ENCODE measurements at regions not wholly inside any gene's neighbourhood (a gene's known extent, or its start where the extent isn't known, plus 50 kb on each side); places are given as distances from the start of the nearest gene placed in this dataset.

DNA sequence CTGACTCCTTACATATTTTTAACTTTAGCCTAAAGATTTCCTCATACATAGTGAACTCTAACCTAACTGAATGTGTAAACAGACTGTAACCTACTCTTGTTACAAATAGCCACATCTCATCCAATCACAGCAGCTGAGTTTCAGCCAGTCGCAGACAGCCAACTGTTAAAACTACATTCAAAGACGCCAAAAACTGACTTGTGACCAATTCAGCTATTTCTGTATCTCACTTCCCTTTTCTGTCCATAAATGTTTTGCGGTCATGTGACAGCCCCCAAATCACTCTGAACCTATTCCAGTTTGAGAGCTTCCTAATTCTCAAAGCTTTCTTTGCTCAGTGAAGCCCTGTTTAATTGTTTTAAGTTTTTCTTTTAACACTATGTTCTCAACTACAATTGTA lies 2731.9 kb downstream of the ARAP2 start:
- no peak for TF ChIP-seq CTCF (IDR thresholded peaks at IDR 0.05; ENCODE audit: low read depth, low read length)
- no peak for DNase-seq (ENCODE audit: extremely low read depth, low read depth)

GRCh38 chr4:33518856-33519255 lies 2725.5 kb downstream of the ARAP2 start:
- DNase-seq (ENCODE audit: extremely low read depth, low read depth), result no peak
- TF ChIP-seq CTCF (IDR thresholded peaks at IDR 0.05; ENCODE audit: low read depth, low read length), result no peak

- no peak for TF ChIP-seq CTCF (IDR thresholded peaks at IDR 0.05; ENCODE audit: low read depth, low read length)
- no peak for DNase-seq (ENCODE audit: extremely low read depth, low read depth)
Measured at GRCh38 chr4:33532821-33533220, 2711.5 kb downstream of the ARAP2 start.

- no peak for DNase-seq (ENCODE audit: extremely low read depth, low read depth)
Measured at GRCh38 chr4:33536898-33537297, 2707.4 kb downstream of the ARAP2 start.

GRCh38 chr4:33537527-33537926 lies 2706.8 kb downstream of the ARAP2 start:
- no peak for DNase-seq (ENCODE audit: extremely low read depth, low read depth)
- TF ChIP-seq CTCF (IDR thresholded peaks at IDR 0.05; ENCODE audit: low read depth, low read length), result no peak

More at GRCh38 chr4:33536898-33537297, 2707.4 kb downstream of the ARAP2 start:
- TF ChIP-seq CTCF (IDR thresholded peaks at IDR 0.05; ENCODE audit: low read depth, low read length), result no peak

DNA sequence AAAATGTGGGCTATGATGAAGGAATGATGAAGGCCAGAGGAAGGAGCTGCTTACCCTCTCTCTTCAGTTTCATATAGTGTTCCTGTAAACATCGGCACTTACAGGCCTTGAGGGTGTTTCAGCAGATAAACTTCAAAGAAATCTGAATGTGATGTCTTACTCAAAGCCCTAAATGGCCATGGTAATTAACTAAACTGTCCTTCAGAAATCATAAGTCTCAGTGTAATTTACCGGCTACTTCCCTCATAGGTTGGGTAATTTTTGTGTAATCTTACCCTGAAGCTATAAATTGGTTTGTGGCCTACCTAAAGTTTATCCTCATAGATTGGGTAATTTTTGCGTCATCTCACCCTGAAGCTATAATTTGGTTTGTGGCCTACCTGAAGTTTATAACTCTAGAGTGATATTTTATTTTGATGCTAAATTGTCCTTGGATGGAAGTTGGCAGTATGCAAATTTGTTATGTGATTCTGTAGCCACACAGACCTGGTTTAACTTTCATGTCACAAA lies 2700.3 kb downstream of the ARAP2 start:
- no peak for TF ChIP-seq CTCF (IDR thresholded peaks at IDR 0.05; ENCODE audit: low read depth, low read length)
- no peak for DNase-seq (ENCODE audit: extremely low read depth, low read depth)

DNA sequence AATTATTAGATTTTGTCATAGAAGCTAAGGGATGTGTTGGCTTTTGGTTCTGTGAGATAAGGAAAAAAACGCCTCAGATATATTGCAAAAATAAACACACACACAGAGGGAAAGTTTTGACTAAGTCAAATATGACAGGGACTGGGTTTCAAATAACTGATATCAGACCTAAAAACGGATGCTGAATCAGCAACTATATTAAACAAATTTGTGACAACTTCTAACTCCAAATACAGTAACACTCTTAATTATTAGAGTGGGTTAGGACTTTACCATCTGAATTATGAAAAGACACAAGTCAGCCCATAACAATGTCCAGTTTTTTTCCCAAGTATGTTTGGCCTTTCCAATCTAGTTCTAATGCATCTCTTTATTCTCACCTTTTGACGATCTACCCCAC lies 2693.1 kb downstream of the ARAP2 start:
- no peak for DNase-seq (ENCODE audit: extremely low read depth, low read depth)
- no peak for TF ChIP-seq CTCF (IDR thresholded peaks at IDR 0.05; ENCODE audit: low read depth, low read length)
